GM21423 (cell line): ENCODE measurements at regions not wholly inside any gene's neighbourhood (a gene's known extent, or its start where the extent isn't known, plus 50 kb on each side); places are given as distances from the start of the nearest gene placed in this dataset.
"Not testable (repeated sequence)": the region's sequence is repeated elsewhere in the genome, so short reads cannot be mapped to it uniquely, and the experiment has no call there.

Experiments
- ATAC-seq: cut with Tn5 transposase; IDR thresholded peaks from one replicate; pipeline ENCODE4 v1.9.1; 2021; ENCODE audit warnings: mild to moderate bottlenecking, moderate library complexity; ENCODE audit not compliant: unreplicated experiment

DNA sequence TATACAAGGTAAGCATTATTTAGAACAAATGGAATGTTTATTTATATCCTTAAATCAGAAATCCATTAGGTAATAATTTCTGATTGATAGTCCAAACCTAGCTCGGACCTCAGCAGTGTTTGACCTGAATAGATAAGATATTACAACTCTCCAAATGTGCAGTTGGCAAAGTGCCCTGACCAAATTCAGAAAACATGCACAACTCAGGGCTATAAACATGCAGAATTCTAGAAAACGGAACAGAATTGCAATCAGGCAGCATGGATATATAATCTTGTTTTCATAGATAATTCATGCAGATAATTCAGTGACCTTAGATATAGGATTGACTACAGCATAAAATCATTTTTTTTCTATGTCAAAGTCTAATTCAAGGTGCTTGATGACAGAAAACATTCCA, 626.6 kb upstream of the CITED2 start:
- ATAC-seq = no peak

- ATAC-seq = not testable (repeated sequence)
Measured at GRCh38 chr6:139999661-140000060, 625.2 kb upstream of the CITED2 start.

GRCh38 chr6:139998478-139998877, 624.0 kb upstream of the CITED2 start:
- ATAC-seq = not testable (repeated sequence)

GRCh38 chr6:139996253-139996834, 621.9 kb upstream of the CITED2 start:
- ATAC-seq = peak; percentile 71

DNA sequence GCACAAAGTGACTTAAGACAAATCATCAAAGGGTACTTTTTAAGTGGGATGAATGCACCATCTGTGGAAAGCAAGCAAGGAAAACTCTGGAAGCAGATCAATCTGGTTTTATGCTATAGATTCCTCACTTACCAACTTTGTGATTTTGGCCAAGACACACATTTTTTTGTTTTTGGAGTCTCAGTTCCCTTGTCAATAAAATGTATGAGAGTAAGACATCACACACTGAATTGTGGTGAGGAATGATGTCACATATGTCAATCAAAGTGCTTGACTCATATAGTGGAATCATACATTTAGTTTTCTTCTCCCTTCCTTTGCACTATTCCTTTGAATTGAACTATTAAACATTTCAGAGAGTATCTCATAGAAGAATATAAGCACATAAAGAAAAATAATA, 620.5 kb upstream of the CITED2 start:
- no peak for ATAC-seq

DNA sequence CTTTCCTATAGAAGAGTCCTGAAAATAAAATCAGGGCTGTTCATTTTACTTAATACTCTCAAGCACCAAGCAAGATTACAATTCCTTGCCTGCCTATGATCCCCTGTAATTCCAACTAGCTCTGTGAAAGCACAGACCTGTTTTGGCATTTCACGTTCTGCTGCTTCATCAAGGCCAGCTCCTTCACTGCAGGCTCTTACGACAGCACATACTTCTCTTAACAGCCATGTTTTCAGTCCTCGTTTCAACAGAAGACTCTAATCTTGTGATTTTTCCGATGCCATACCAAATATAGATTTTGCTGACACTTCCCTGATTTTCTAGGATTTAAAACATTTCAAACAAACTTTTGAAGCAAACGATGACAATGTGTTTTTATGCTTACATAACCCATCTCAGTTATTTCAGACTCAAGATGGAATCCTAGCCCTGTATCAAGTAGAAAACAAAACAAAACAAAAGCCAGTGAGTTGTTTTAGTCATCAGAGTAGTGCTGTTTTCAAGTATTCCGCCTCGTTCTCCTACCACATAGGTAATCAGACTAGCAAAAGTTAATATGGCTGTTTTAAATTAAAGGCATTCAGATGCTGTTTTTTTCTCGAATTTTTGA, 616.5 kb upstream of the CITED2 start:
- no peak for ATAC-seq

DNA sequence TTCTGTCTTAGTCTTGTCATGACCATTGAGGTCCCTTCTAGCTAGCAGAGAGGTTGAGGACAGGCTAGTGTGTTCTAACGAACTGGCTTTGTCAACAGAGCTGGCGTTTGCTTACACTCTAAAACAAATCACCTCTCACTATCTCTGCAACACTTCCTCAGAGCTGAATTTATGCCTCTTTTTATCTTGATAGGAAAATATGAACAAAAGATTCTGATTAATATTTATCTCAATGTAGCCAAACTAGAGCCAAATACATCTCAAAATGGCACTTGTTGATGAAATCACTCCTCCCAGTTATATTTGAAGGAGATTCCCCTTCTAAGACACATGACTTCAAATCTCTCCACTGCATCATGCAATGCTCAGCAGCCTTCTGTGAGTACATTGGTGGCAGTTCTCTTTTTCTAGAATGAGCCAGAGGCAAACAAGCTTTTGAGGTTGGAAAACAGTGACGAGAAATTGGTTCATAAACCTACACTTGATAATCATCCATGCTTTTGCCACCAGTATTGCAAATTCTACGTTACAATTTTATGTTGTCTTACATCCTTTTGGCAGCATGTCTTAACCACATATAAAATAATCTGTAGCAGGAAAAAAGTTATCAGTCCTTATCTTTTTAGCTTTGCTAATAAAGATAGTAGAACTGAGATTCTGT, 615.7 kb upstream of the CITED2 start:
- no peak for ATAC-seq

DNA sequence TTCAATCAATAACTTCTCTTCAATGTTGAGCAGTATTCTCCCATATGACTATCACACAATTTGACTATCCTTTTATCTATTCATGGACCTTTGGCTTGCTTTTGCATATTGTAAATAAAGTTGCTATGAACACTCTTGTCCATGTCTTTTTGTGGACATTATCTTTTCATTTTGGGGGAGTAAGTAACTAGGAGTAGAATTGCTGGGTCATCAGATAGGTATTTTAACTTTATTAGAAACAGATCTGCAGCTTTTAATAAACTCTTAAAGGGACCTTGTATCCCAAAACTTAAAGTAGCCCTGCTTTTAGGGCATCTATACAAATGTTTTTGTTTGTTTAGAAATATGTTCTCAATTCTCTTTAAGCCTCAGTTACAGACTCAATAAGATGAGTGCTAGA, 614.2 kb upstream of the CITED2 start:
- no peak for ATAC-seq

GRCh38 chr6:139987091-139987490, 612.6 kb upstream of the CITED2 start:
- ATAC-seq = no peak

GRCh38 chr6:139985236-139985815, 610.9 kb upstream of the CITED2 start:
- ATAC-seq = no peak

GRCh38 chr6:139984317-139984716, 609.9 kb upstream of the CITED2 start:
- ATAC-seq = no peak

GRCh38 chr6:139983555-139984276, 609.3 kb upstream of the CITED2 start:
- no peak for ATAC-seq

DNA sequence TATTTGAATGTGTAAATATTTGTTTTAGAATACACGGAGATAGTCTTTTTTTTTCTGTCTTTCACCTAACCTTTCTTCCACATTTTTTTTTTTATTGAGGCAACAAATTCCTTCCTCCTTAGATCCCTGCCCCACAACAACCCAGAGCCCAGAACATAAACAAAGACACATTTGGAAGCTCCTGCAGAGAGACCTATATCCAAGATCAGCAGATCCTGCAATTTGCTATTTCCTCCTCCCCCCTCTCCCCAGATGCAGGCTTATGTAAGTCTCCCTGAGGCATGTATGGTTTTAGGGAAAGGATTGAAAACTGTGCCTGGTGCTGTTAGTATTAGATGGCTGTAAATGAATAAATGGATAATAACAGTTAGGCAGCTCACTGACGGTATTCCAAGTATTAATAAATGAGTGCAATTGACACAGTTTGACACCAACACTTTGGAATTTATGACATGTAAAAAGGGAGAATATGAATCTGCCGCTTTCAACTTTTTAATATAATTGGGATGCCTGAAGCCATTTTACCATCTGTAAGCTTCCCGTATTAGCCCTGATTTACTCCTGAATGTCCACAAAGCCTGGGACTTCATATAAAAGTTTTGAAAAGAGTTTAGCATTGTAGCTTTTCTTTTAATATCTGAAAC, 608.3 kb upstream of the CITED2 start:
- no peak for ATAC-seq

- no peak for ATAC-seq
Measured at GRCh38 chr6:139982195-139982594, 607.7 kb upstream of the CITED2 start.

GRCh38 chr6:139981768-139982181, 607.3 kb upstream of the CITED2 start:
- no peak for ATAC-seq

GRCh38 chr6:139981066-139981624, 606.7 kb upstream of the CITED2 start:
- ATAC-seq = no peak

GRCh38 chr6:139980631-139981030, 606.2 kb upstream of the CITED2 start:
- not testable (repeated sequence) for ATAC-seq

DNA sequence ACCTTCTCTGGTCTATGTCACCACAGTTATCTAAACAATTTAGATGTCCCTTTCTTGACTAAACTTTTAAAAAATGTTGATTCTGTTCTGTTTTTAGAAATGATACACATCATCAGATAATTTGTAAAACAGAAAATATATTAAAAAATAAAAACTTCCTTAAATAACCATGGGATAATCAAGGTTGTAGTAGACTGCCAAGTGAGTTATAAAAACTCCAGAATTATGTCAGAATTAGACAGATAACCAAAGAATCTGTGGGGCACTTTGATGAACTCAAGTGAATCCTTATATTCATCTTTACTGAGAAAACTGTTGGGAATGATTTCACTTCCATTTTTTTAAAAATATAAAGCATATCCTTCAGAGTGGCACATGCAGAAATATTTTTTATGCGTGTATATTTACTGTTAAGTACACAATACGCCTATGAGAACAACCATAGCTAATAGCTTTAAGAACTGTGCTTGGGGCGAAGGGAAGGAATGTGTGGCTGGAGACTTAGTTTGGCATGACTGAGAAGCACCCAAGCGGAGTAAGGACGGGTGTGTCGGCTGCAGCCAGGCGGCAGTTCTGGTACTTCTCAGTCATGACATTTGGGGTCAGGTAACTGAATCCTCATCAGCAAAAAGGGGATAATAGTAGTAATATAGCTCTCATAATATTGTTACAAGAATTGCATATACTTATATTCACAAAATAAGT, 604.7 kb upstream of the CITED2 start:
- no peak for ATAC-seq

DNA sequence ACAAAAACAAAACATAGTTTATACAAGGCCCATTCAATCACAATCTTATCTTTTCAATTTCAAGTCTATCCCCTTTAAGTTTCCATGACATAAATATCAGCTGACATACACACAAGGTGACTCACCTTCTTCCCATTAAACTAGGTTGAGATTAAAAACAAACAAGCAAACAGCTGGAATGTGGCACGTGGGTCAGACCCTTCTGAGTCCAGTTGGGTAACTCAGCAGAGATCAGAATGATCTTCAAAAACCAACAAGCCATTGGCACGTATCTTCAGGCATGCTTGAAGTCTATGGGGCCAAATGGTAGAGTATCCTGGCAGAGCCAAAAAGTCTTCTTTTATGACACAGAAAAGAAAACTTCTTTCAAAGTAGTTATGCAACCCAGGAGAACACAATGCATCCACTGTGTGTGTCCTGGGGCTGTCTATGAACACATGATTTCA, 603.5 kb upstream of the CITED2 start:
- no peak for ATAC-seq
